Gastroesophageal sphincter (tissue), 3 donors: ENCODE measurements at regions not wholly inside any gene's neighbourhood (a gene's known extent, or its start where the extent isn't known, plus 50 kb on each side); places are given as distances from the start of the nearest gene placed in this dataset.

Experiments used
- CTCF ChIP-seq, 4 experiments: fragments of 200-600 bp in 2 of 4; fragments of 450-650 bp in 2 of 4; sonication (generic) in 1 of 4; IDR thresholded peaks; one replicate each; pipeline ENCODE4 v1.5.1; 2017 to 2019; ENCODE audit warnings: antibody characterized with exemption in 4 of 4, mild to moderate bottlenecking in 2 of 4, moderate library complexity in 2 of 4
- EP300 ChIP-seq: sonication (generic); formaldehyde crosslinking; IDR thresholded peaks from one replicate; pipeline ENCODE4 v1.6.1; 2017; ENCODE audit warnings: antibody characterized with exemption, mild to moderate bottlenecking
- POLR2A ChIP-seq, 2 donors: fragments of 450-650 bp; IDR thresholded peaks; one replicate each; pipeline ENCODE4 v1.6.1; 2017; ENCODE audit warnings: antibody characterized with exemption in 2 of 2, mild to moderate bottlenecking in 2 of 2, moderate library complexity in 1 of 2

- TF ChIP-seq POLR2A (IDR thresholded peaks at IDR 0.05): no peak
- TF ChIP-seq EP300: no peak
- TF ChIP-seq CTCF (IDR thresholded peaks at IDR 0.05): no peak
Observed at GRCh38 chr3:20523293-20523692, 337.3 kb upstream of the SGO1 start.
